ENCODE measurements at regions not wholly inside any gene's neighbourhood (a gene's known extent, or its start where the extent isn't known, plus 50 kb on each side); places are given as distances from the start of the nearest gene placed in this dataset.
"Not testable (repeated sequence)": the region's sequence is repeated elsewhere in the genome, so short reads cannot be mapped to it uniquely, and the experiment has no call there.

DNA sequence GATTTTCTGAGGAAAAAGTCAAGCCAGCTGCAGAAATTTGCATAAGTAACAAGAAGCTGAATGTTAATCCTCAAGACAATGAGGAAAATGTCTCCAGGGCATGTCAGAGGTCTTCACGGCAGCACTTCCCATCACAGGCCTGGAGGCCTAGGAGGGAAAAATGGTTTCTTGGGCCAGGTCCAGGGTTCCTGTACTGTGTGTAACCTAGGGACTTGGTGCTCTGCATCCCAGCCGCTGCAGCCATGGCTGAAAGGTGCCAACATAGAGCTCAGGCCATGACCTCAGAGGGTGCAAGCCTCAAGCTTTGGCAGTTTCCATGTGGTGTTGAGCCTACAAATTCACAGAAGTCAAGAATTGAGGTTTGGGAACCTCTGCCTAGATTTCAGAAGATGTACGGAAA lies 144.1 kb downstream of the AKR1D1 start:
- not testable (repeated sequence) for DNase-seq (ENCODE audit: low read depth, low spot score)

DNA sequence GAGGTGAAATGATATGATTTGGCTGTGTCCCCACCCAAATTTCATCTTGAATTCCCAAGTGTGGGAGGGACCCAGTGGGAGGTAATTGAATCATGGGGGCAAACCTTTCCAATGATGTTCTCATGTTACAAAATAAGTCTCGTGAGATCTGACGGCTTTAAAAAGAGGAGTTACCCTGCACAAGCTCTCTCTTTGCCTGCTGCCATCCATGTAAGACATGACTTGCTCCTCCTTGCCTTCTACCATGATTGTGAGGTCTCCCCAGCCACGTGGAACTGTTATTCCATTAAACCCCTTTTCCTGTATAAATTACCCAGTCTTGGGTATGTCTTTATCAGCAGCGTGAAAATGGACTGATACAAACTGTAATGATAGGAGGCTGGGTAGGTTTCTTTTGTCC lies 145.1 kb downstream of the AKR1D1 start:
- DNase-seq (ENCODE audit: low read depth, low spot score) = not testable (repeated sequence)

GRCh38 chr7:138223402-138223879 lies 147.2 kb downstream of the AKR1D1 start:
- no peak for DNase-seq (ENCODE audit: low read depth, low spot score)

DNA sequence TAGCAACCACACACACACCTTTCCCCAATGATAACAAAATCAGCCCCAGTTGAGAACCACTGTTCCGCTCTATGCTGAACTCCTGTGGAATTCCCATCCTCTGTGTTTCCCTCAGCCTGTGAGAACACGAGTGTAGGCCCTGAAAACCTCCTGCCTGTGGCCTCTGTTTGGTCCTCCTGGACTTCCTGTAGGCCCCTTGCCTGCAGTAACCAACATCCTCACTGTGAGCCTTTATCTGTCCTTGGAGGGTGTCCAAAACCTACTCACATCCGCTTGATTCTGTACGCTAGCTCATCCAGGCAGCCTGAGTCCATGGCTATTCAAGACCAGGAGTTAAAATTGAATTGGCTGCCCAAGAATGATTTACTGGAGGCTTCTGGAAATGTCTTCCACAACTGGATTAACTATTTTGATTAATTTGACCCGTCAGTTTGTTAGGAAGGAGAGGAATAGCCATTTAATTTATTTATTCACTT lies 149.8 kb downstream of the AKR1D1 start:
- no peak for DNase-seq (ENCODE audit: low read depth, low spot score)

DNA sequence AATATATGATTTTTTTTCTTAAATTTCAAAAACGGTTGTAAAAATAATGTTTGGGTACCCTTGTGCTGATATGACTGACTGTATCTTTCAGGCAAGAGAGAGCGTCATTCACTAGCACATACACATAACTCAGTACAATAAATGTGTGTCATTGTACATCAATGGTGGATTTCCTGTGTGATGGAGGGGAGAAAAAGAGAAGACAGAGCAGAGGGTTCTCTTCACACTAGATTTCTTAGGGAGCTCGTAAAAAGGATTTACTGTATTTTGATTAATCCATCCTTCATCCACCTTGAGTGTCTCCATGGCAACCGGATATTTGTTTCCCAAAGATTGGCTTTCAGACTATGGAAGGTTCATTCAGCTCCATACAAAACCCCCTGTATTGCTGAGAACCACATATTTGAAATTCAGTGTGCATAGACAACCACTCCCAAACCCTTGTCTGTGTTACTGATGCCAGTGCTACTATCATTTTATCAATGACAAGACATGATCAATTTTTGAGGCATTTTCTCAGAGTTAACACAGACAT lies 150.6 kb downstream of the AKR1D1 start:
- no peak for DNase-seq (ENCODE audit: low read depth, low spot score)

DNA sequence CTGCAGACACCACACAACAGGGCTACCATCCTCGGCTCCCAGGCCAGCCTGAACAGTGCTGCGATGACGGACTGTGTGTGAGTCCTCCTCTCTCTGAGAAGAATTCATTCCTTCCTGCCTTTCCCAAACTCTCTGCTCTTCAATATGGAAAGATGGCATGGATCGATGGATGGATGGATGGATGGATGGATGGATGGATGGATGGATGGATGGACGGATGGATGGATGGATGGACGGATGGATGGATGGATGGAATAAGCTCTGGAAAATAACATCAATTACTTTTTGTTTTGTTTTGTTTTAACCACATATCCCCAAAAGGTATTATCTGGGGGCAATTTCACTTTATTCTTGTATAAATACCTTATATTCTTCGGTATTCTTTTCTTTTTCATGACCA lies 151.9 kb downstream of the AKR1D1 start:
- no peak for DNase-seq (ENCODE audit: low read depth, low spot score)

DNA sequence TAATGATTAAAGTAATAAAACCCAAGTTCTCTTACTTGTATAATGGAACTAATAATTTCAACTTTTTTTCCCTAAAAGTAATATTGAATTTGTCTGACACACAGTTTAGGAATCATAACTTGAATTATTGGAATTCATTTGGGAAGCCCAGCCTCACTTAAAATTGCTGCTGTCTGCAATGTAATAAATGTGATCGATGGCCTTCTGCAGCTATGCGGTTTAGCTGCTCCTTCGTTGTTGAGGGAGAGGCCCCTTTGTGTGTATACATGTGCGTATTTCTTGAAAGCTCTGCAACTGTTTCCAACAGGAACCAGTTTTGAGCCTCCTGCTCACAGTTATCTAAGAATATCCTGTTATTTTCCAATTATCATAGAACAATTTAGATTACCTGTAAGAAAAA lies 152.5 kb downstream of the AKR1D1 start:
- no peak for DNase-seq (ENCODE audit: low read depth, low spot score)

- no peak for DNase-seq (ENCODE audit: low read depth, low spot score)
Measured at GRCh38 chr7:138233189-138233588, 156.9 kb downstream of the AKR1D1 start.

GRCh38 chr7:138235207-138235606 lies 158.9 kb downstream of the AKR1D1 start:
- DNase-seq (ENCODE audit: low read depth, low spot score) = no peak

GRCh38 chr7:138237995-138238394 lies 161.7 kb downstream of the AKR1D1 start:
- DNase-seq (ENCODE audit: low read depth, low spot score) = no peak

DNA sequence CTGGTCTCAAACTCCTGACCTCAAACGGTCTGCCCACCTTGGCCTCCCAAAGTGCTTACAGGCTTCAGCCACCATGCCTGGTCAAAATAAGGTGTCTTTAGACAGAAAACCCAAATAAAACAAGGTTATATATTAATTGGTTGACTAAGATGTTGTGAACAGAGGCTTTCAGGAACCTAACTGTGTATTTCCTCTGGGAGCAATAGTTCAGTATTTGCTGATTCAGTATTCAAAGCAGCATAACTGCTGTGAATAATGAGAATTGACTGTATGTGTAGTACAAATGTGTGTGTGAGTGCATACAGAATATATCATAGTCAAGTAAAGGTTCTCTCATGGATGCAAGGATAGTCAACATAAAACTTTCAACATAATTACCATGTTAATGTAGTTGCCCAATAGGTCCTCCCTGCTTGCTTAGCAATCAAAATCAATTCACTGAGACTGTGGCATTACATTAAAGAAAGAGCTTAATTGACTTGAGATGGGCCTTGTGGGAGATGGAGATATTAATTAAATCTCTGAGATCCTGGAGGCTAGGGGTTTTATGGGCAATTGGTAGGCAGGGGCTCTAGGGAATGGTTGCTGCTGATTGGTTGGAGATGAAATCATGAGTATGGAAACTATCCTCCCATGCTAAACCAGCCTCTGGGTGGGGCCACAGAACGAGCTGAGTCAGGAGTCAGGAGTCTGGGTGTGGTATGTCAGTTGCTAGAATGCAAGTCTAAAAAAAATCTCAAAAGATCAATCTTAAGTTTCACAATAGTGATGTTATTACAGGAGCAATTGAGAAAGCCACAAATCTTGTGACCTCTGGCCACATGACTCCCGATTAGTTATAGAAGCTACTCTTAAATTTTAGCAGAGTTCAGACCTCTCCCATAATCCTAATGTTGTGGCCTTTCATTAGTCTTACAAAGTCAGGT lies 162.7 kb downstream of the AKR1D1 start:
- no peak for DNase-seq (ENCODE audit: low read depth, low spot score)

GRCh38 chr7:138243430-138243829 lies 167.2 kb downstream of the AKR1D1 start:
- DNase-seq (ENCODE audit: low read depth, low spot score) = no peak

DNA sequence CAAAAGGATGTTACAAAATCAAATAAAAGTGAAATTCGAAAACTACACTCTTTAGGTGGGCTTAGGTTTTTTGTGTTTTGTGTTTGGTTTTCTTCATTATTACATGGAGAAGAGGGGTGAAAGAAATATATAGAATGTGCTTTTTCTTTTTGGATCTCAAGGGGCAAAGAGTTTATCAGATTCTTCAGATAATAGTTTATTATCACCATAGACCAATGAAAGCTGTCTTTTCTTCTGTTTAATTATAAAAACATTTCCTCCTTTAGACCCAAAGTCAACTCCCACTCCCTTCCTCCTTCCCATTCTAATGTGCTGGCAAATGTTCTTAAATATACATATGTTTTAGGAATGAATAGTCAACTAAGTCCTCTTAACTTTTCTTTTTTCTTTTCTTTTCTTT lies 167.6 kb downstream of the AKR1D1 start:
- no peak for DNase-seq (ENCODE audit: low read depth, low spot score)

- DNase-seq (ENCODE audit: low read depth, low spot score) = no peak
Measured at GRCh38 chr7:138244606-138245005, 168.3 kb downstream of the AKR1D1 start.

DNA sequence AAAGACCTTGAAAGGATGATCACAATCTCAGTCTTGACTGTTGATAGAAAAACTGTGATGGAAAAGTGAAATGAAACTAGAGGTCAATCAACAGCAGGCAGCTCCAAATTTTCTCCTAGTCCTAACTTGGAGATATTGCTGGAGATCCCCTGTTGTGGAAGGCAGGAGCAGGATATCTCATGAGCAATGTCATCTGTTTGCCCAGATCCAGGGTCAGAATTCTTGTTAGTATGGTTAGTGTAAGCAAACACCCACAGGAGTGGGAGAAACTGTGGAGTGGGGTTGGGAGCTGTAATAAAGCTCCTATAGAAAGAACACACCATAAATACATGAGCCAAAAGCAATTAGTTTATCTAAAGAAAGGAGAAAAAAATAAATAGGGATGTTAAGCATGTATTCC lies 169.0 kb downstream of the AKR1D1 start:
- DNase-seq (ENCODE audit: low read depth, low spot score) = no peak

DNA sequence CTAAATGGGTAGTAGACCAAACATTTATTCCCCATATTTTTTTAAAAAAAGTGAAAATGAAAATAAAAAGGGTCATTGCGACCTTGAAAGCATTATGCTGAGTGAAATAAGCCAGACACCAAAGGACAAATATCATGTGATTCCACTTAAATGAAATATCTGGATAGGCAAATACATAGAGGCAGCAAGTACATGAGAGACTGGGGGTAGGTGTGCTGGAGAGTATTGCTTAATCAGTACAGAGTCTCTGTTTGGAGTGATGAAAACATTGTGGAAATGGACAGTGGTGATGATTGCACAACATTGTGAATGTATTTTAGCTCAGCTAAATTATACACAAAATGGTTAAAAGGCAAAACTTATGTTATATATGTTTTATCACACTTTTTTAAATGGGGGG lies 169.4 kb downstream of the AKR1D1 start:
- DNase-seq (ENCODE audit: low read depth, low spot score) = no peak

DNA sequence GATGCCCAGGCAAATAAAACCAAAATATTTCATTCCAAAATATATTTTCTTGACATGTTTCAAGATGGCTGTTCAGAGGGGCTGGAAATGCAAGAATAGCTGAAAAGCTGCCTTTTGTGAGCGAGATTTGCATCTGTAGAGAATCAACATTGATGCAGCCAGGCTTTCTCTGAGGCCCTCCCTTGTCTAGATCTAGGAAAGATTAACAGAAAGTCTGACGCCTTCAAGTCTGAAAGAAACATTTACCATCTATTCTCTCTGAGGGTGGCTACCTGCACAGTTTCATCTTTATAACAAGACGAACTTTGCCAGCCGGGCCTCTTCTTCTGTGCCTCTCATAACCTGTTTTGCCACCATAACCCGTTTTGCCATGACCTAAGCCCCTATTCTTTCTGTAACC lies 170.2 kb downstream of the AKR1D1 start:
- no peak for DNase-seq (ENCODE audit: low read depth, low spot score)

GRCh38 chr7:138247081-138247480 lies 170.8 kb downstream of the AKR1D1 start:
- DNase-seq (ENCODE audit: low read depth, low spot score) = no peak

- no peak for DNase-seq (ENCODE audit: low read depth, low spot score)
Measured at GRCh38 chr7:138247568-138248333, 171.5 kb downstream of the AKR1D1 start.

- no peak for DNase-seq (ENCODE audit: low read depth, low spot score)
Measured at GRCh38 chr7:138248609-138249008, 172.3 kb downstream of the AKR1D1 start.

DNA sequence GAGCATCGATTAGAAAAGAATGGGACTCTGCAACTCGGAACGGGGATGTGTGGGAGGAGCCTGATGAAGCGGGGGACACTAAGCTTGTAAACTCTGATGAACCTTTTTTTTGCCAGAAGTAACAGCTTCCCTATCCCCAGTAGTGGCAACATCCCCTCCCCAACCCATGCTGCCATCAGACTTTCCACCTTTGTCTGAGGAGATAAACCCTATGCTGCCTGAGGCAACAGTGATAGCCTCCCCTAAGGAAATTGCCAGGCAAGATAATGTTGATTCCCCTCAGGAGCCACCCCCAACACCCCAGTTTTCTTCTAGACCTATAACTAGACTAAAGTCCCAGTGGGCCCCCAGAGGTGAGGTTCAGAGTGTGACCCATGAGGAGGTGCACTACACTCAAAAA lies 173.7 kb downstream of the AKR1D1 start:
- no peak for DNase-seq (ENCODE audit: low read depth, low spot score)

DNA sequence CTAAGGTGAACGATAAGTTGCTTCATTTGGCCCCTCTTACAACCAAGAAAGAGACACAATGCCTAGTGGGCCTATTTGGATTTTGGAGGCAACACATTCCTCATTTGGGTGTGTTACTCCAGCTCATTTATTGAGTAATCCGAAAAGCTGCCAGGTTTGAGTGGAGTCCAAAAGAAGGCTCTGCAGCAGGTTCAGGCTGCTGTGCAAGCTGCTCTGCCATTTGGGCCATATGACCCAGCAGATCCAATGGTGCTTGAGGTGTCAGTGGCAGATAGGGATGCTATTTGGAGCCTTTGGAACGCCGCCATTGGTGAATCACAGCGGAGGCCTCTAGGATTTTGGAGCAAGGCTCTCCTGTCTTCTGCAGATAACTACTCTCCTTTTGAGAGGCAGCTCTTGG lies 176.4 kb downstream of the AKR1D1 start:
- not testable (repeated sequence) for DNase-seq (ENCODE audit: low read depth, low spot score)

All from pulmonary artery endothelial cell (primary cell).